HG03571 (cell line): ENCODE measurements at regions not wholly inside any gene's neighbourhood (a gene's known extent, or its start where the extent isn't known, plus 50 kb on each side); places are given as distances from the start of the nearest gene placed in this dataset.
"Not testable (repeated sequence)": the region's sequence is repeated elsewhere in the genome, so short reads cannot be mapped to it uniquely, and the experiment has no call there.

Source experiments
- ATAC-seq: cut with Tn5 transposase; IDR thresholded peaks from one replicate; pipeline ENCODE4 v1.9.1; 2021; ENCODE audit not compliant: unreplicated experiment

GRCh38 chr16:29297809-29298177, 108.7 kb downstream of the NPIPB11 start:
- ATAC-seq: not testable (repeated sequence)

GRCh38 chr16:29297144-29297808, 109.2 kb downstream of the NPIPB11 start:
- ATAC-seq: not testable (repeated sequence)

GRCh38 chr16:29296176-29296575, 110.3 kb downstream of the NPIPB11 start:
- ATAC-seq: not testable (repeated sequence)

- not testable (repeated sequence) for ATAC-seq
Measured at GRCh38 chr16:29294951-29295795, 111.3 kb downstream of the NPIPB11 start.

- not testable (repeated sequence) for ATAC-seq
Measured at GRCh38 chr16:29294400-29294933, 112.0 kb downstream of the NPIPB11 start.

GRCh38 chr16:29293545-29293944, 113.0 kb downstream of the NPIPB11 start:
- ATAC-seq: not testable (repeated sequence)

GRCh38 chr16:29292952-29293471, 113.5 kb downstream of the NPIPB11 start:
- not testable (repeated sequence) for ATAC-seq

- ATAC-seq: not testable (repeated sequence)
Measured at GRCh38 chr16:29291329-29292271, 114.9 kb downstream of the NPIPB11 start.

GRCh38 chr16:29290631-29291247, 115.8 kb downstream of the NPIPB11 start:
- peak; percentile 75 for ATAC-seq

- not testable (repeated sequence) for ATAC-seq
Measured at GRCh38 chr16:29289516-29290239, 116.8 kb downstream of the NPIPB11 start.

- ATAC-seq: not testable (repeated sequence)
Measured at GRCh38 chr16:29288711-29289474, 117.6 kb downstream of the NPIPB11 start.

- not testable (repeated sequence) for ATAC-seq
Measured at GRCh38 chr16:29287871-29288535, 118.5 kb downstream of the NPIPB11 start.

- not testable (repeated sequence) for ATAC-seq
Measured at GRCh38 chr16:29287246-29287645, 119.3 kb downstream of the NPIPB11 start.

GRCh38 chr16:29286796-29287195, 119.7 kb downstream of the NPIPB11 start:
- ATAC-seq: not testable (repeated sequence)

- not testable (repeated sequence) for ATAC-seq
Measured at GRCh38 chr16:29286161-29286560, 120.3 kb downstream of the NPIPB11 start.

GRCh38 chr16:29285151-29285885, 121.2 kb downstream of the NPIPB11 start:
- ATAC-seq: not testable (repeated sequence)

- not testable (repeated sequence) for ATAC-seq
Measured at GRCh38 chr16:29284723-29285122, 121.8 kb downstream of the NPIPB11 start.
